ENCODE measurements at regions not wholly inside any gene's neighbourhood (a gene's known extent, or its start where the extent isn't known, plus 50 kb on each side); places are given as distances from the start of the nearest gene placed in this dataset.

DNA sequence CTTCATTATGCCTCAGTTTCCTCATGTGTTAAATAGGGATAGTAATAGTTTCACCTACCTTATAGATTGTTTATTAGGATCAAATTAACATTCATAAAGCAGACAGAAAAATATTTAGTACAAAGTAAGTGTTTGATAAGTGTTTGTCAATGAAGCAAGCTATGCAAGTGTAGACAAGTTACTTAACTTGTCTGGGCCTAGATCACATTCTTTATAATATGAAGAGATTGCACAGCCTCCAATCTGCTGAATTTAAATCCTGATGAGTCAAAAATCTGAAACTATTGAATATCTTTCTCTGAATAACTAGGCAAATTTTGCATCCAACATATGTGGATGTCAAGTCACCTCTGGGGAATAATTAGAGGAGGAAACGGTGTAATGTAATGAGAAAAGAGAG, 170.5 kb downstream of the MZT1 start:
- TF ChIP-seq EZH2phosphoT487 (IDR thresholded peaks at IDR 0.05; ENCODE audit: borderline replicate concordance, low read length) = no peak
- TF ChIP-seq, protein P1, sequence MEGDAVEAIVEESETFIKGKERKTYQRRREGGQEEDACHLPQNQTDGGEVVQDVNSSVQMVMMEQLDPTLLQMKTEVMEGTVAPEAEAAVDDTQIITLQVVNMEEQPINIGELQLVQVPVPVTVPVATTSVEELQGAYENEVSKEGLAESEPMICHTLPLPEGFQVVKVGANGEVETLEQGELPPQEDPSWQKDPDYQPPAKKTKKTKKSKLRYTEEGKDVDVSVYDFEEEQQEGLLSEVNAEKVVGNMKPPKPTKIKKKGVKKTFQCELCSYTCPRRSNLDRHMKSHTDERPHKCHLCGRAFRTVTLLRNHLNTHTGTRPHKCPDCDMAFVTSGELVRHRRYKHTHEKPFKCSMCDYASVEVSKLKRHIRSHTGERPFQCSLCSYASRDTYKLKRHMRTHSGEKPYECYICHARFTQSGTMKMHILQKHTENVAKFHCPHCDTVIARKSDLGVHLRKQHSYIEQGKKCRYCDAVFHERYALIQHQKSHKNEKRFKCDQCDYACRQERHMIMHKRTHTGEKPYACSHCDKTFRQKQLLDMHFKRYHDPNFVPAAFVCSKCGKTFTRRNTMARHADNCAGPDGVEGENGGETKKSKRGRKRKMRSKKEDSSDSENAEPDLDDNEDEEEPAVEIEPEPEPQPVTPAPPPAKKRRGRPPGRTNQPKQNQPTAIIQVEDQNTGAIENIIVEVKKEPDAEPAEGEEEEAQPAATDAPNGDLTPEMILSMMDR (conservative IDR thresholded peaks at IDR 0.05; ENCODE audit: low read depth, low read length) = no peak
- no peak for TF ChIP-seq EZH2 (IDR thresholded peaks at IDR 0.05; ENCODE audit: low read length, unreplicated experiment)
